ENCODE measurements at regions not wholly inside any gene's neighbourhood (a gene's known extent, or its start where the extent isn't known, plus 50 kb on each side); places are given as distances from the start of the nearest gene placed in this dataset.

- no peak for TF ChIP-seq CTCF (IDR thresholded peaks at IDR 0.05; ENCODE audit: low read depth, low read length)
- DNase-seq (ENCODE audit: low read depth in 2 of 2), result no peak
- no peak overlapping the region for H3K4me3 ChIP-seq (replicated peaks in 1 of 2; ENCODE audit: low read depth in 2 of 2, low read length in 2 of 2)
These were observed 225.8 kb downstream of the RNF152 start for GRCh38 chr18:61666876-61667590.

GRCh38 chr18:61664419-61665084 is 228.3 kb downstream of the RNF152 start:
- H3K4me3 ChIP-seq (replicated peaks in 1 of 2; ENCODE audit: low read depth in 2 of 2, low read length in 2 of 2), result no peak overlapping the region
- DNase-seq (ENCODE audit: low read depth in 2 of 2), result peak in 1 of 2 donors; percentile 3
- TF ChIP-seq CTCF (IDR thresholded peaks at IDR 0.05; ENCODE audit: low read depth, low read length), result no peak

- H3K4me3 ChIP-seq (replicated peaks in 1 of 2; ENCODE audit: low read depth in 2 of 2, low read length in 2 of 2), result no peak overlapping the region
- no peak for DNase-seq (ENCODE audit: low read depth in 2 of 2)
- no peak for TF ChIP-seq CTCF (IDR thresholded peaks at IDR 0.05; ENCODE audit: low read depth, low read length)
These were observed 230.1 kb downstream of the RNF152 start for GRCh38 chr18:61662726-61663125.

- H3K4me3 ChIP-seq (replicated peaks in 1 of 2; ENCODE audit: low read depth in 2 of 2, low read length in 2 of 2), result no peak overlapping the region
- DNase-seq (ENCODE audit: low read depth in 2 of 2), result no peak
- TF ChIP-seq CTCF (IDR thresholded peaks at IDR 0.05; ENCODE audit: low read depth, low read length), result no peak
These were observed 234.4 kb downstream of the RNF152 start for GRCh38 chr18:61658431-61658830.

- H3K4me3 ChIP-seq (replicated peaks in 1 of 2; ENCODE audit: low read depth in 2 of 2, low read length in 2 of 2), result no peak overlapping the region
- no peak for DNase-seq (ENCODE audit: low read depth in 2 of 2)
- TF ChIP-seq CTCF (IDR thresholded peaks at IDR 0.05; ENCODE audit: low read depth, low read length), result no peak
These were observed 235.6 kb downstream of the RNF152 start for GRCh38 chr18:61657066-61657732.

- DNase-seq (ENCODE audit: low read depth in 2 of 2), result no peak
- H3K4me3 ChIP-seq (replicated peaks in 1 of 2; ENCODE audit: low read depth in 2 of 2, low read length in 2 of 2), result no peak overlapping the region
- no peak for TF ChIP-seq CTCF (IDR thresholded peaks at IDR 0.05; ENCODE audit: low read depth, low read length)
These were observed 237.2 kb downstream of the RNF152 start for GRCh38 chr18:61655630-61656029.

All from cardiac fibroblast (primary cell).